GM19023 (cell line): ENCODE measurements at regions not wholly inside any gene's neighbourhood (a gene's known extent, or its start where the extent isn't known, plus 50 kb on each side); places are given as distances from the start of the nearest gene placed in this dataset.

Experiments used
- ATAC-seq: cut with Tn5 transposase; IDR thresholded peaks from one replicate; pipeline ENCODE4 v1.9.1; 2021; ENCODE audit warnings: mild to moderate bottlenecking, moderate library complexity; ENCODE audit not compliant: unreplicated experiment

DNA sequence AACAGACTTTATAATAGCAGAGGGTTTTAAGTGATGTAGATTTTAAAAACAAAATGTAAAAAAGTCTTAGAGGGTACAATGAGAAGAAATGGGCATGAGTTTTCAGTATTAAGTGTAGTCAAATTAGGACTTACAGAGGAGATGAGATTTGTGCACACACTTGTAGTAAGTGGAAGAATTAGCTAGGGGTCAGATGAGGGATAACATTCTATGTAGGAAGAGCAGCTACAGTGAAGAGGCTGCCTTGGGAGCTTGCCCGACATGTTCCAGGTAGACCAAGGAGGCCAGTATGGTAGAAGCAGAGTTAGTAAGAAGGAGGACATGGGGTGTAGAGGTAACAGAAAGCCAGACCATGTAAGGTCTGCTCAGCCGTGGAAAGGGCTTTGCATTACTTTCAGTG, 189.2 kb upstream of the DSEL start:
- ATAC-seq = no peak

DNA sequence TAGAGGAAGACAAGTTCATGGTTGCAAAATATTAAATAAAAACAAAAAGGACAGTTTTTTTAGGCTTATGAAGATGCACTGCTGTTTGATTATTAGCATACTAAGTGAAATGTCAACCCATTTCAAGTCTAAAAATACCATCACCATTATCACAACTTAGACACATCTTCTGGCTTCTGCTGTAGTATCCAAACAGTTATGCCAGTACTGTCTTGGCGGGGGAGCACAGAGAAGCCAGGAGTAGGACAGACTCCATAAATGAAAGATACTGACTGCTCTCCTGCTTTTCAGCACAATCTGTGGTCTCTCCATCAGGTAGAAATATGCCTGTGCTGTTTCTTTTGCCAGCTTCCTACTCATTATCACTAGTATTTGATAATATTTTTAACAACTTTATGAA, 179.2 kb upstream of the DSEL start:
- ATAC-seq = no peak

DNA sequence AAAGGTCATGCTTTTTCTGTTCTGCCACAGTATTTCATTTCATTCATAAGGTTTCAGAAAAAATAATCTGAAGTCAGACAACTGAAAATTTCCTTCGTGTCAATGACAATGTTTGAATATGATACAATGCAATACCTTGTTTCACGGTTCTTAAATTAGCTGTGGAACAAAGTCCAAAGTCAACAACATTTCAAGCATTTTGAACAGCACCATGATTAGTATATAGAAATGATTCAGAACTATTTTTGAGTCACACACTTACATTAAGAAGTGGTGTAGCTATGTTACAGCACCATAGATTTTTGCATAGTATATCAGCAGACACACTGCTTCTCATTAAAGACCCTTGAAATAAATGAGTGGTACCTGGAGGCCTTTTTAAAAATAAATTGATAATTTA, 178.3 kb upstream of the DSEL start:
- ATAC-seq = no peak

DNA sequence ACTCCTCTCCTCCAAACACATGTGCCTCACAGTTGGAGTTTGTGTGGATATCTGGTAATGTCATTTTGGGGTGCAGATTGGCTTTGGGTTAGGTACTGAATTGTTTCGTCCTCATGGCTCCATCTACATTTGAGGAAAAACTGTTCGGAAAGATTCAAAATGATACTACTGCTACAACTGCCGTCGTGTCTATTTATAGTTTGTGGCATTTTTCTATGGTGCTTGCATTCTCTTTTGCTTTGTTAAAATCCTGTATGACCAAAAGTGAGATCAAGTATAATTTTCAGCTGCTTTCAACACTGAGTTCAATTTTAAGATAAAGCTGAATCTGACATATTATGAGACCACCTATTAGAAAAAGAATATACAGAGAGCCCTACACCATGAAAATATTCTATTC, 176.3 kb upstream of the DSEL start:
- no peak for ATAC-seq

DNA sequence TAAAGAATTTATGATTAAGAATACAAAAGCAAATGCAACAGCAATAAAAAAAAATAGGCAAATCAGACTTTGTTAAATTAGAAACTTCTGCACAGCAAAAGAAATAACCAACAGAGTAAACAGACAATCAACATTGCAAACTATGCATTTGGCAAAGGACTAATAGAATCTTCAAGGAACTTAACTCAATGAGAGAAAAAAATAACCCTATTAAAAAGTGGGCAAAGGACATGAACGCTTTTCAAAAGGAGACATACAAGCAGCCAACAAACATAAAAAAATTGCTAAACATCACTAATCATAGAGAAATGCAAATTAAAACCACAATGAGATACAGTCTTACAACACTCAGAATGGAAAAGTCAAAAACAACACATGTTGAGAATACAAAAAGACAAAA, 166.0 kb upstream of the DSEL start:
- no peak for ATAC-seq

DNA sequence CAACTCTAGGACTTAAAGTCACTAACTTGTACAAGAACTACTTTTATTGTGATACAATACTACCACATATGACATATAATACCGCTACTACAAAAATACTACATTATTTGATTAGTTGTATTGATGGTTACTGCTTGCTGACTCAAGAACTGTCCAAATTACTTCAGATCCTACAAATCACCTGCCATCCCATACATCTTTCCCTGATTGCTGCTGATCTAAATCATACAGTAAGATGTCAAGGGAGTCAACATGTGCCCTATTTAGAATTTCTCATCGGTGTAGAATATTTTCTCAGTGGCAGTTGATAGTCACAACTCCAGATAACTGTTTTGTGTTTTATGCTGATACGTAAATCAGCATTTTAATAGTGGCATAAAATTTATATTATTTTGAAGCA, 161.0 kb upstream of the DSEL start:
- no peak for ATAC-seq

DNA sequence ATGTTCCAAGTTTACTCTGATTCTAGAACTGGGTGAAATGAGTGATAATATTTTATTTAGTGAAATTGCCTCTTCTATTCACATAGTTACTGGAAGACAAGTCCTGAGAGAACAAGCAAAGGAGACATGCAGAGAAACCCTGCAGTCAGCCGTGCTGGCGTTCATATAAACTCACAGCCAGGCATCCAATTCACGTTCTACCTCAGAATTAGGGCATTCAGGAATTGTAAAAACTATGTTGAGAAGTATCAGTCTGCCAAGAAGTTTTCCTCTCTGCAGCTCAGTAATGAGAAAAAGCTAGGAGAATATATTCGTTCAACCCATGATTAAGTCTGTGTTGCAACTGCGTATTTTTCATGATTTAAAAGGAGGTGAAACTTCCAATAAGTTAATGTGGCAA, 156.2 kb upstream of the DSEL start:
- ATAC-seq = no peak

DNA sequence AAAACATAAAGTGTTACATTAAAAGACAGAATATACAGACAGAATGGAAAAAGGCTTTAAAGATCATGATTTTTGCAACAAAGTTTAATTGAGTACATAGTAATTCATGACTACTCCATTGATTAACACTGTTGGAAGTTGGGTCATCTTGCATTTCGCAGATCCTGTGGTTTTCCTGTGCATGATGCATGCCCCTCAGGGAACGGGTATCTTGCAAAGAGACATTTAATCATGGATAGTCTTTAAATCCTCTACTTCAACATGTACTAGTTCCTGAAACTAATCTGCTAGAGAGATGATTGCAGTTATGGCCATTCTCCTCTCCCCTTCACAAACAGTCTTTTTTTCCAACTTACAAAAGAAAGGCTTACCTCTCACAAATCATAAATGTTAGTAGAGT, 155.6 kb upstream of the DSEL start:
- no peak for ATAC-seq

DNA sequence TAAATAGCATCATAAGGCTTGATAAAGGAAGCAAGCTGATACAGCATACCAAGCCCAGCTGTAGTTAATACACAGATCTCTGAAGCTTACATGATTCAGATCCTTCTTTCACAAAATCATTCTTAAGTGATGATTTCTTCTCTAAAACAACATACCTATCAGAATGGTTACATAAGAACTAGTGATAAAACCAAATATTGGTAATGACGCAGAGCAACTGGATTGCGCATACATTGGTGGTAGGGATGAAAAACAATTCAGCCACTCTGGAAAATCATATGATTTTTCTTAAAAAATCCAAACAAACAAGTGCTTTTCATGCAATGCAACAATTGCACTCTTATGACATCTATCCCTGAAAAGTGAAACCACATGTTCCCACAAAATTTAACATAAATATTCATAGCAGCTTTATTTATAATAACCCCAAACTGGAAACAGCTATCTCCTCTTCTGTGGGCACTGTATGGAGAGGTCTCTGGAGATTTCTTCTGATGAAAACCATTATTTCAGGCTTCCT, 153.6 kb upstream of the DSEL start:
- ATAC-seq = no peak

DNA sequence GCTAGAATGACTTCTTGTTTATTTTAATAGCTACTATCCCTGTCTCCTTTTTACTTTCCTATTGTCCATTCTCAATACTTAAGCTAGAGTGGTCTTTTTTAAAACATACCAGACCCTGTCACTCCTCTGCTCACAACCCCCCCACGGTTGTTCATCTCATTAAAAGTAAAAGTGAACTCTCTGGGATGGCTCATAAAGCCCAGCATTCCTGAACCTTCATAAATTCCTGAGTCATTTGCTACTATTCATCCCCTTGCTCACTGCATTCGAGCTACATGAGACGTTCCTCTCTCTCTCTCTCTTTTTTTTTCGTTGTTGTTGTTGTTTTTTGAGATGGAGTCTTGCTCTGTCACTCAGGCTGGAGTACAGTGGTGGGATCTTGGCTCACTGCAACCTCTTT, 148.7 kb upstream of the DSEL start:
- no peak for ATAC-seq

DNA sequence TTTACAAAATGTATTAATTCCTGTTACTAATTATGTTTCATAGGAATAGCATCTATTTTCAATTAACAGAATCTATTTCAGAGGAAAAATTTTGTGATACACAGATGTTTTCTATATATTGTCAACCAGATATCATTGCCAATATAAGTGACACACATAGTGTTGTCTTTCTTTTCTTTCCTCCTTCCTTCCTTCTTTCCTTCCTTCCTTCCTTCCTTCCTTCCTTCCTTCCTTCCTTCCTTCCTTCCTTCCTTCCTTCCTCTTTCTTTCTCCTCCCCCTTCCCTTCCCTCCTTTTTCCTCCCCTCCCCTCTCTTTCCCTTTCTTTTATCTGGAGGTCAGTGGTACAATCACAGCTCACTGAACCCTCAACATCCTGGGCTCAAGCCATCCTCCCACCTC, 146.5 kb upstream of the DSEL start:
- ATAC-seq = no peak

DNA sequence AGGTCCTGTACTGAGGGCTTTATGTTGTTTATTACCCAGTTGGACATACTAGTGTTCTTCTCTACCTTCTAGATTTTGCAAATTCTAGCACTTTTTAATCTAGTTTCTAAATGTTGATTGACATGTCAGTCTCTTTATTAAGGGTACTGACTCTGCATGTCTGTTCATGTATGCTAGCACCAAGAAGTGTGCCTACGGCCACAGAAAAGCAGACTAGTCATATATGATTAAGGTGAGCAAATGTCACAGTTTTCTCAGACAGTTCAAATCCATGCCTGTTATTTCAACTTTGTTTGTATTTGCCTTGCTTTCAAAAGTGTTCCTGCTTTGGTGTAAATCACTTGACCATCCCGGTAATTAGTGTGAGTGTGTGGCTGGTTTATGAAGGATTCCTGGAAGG, 145.0 kb upstream of the DSEL start:
- no peak for ATAC-seq

DNA sequence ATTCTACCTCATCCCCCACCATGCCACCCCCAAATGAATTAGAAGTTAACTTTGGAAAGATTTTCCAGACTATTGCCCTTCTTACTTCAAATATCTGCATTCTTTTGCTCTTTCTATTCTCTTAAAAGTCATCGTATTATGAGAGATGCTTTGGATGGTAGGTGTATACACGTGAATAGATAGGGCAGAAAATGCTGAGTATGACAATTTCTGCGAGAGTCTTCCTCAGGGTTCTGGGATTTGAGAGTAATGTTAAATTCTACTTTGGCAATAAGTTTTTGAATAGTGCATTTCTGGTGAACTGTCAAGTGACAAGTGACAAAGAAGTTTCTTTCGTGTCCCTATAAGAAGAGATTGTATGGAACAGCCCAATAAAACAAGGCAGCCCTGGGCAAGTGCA, 137.6 kb upstream of the DSEL start:
- no peak for ATAC-seq

DNA sequence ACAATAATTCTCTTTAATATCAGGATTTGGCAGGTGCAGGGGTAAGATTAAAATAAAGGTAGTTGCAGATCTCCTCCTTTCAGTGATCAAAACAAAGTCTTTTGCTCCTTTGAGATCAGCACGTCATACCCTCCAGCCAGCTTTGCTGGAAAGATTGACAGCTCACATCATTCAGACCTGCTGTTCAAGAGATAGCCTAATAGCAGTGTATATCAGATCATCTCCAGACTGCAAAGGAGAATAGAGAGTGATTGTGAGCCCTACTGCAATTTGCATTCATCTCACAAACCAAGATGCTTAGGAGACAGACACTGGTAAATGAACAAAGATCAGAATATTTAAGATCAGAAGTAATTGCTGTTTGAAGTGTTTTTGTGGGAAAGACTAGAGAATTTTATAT, 135.8 kb upstream of the DSEL start:
- no peak for ATAC-seq

DNA sequence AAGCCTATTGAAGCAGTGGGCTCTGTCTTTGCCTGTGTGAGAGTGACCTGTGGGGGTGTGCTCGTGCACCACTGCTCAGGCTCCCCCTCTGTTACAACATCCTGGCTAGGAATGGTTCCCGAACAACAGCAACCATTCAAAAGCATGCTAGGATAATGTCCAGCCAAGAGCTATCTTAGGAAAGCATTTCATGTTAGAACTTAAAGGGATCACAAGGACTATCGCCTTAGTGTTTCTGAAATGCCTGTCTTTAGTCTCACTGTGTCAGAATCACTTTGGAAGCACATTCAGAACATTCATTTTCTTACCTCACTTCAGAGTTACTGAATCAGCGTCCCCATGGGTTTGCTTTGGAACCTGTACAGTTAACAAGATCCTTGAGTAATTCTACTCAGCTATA, 134.9 kb upstream of the DSEL start:
- no peak for ATAC-seq

DNA sequence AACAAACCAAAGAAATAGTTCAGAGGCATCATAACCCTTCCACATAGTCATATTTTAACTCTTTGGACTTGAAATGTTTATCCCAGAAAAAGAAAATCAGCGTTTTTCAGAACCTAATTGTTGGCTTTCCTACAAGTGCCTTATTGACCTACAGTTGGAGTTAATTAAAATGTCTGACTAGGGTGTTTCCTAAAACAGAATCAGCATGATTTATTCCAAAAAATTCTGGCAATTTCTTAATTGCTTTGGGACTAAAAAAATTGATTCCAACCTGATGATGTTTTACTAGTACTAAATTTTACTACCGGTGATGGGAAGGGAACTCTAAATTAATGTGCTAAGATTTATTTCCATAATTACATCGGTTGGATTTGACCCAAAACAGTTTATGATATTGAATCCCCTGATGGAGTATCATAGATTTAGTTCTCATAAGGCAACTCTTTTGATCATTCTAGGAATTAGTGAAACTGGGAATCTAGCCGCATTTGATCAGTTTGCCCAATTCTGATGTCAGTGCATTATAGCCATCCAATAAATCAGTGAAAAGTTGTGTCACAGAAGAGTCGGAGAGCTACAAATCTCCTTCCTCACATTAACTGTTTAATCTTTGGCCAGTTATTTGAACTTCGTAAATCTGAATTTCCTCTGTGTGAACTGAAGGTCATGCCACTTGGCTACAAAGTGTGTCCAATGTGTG, 134.3 kb upstream of the DSEL start:
- ATAC-seq = no peak

DNA sequence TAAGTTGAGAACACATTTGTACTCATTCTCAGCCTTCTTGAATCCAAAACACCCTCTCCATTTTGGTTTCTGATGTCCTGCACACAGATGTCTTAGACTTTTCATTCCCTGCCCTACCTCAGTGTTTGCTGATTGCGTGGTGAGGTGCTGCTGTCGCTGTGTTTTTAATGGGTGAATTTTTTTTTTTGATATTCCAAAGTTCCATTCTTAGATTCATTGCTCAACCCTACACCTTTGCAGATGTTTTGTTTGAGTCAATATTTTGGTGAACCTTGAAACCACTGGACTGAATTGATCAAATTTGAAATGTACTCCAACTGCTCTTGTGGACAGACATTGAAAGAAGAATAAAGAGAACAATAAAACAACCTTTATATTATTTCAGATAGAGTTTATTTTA, 130.4 kb upstream of the DSEL start:
- no peak for ATAC-seq

DNA sequence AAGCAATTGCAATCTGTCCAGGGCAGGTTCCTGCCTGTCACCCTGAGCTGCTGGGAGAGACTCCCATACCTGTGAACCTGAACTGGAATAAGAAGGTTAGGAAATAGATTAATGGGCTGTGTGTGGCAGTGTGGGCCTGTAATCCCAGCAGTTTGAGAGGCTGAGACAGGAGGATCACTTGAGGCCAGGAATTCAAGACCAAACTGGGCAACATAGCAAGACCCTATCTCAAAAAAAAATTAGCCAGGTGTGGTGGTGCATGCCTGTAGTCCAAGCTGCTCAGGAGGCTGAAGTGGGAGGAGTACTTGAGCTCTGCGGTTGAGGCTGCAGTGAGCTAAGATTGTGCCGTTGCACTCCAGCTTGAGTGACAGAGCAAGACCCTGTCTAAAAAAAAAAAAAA, 127.7 kb upstream of the DSEL start:
- no peak for ATAC-seq

DNA sequence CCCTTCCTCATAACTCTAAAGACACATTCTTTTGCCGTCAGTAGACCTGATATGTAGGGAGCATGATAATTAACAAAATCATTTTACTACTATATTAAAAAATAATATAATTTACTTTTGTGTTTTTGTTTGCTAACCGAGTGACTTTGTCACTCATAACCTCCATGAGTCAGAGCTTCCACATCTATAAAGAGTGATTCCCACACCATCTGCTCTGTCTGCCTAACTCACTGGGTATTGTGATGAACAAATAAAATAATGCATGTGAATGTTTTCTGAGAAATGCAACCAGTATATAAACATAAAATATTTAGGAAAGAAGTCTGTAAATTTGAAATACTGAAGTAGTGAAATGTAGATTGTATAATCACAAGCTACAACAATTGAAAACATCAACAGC, 123.4 kb upstream of the DSEL start:
- ATAC-seq = no peak

DNA sequence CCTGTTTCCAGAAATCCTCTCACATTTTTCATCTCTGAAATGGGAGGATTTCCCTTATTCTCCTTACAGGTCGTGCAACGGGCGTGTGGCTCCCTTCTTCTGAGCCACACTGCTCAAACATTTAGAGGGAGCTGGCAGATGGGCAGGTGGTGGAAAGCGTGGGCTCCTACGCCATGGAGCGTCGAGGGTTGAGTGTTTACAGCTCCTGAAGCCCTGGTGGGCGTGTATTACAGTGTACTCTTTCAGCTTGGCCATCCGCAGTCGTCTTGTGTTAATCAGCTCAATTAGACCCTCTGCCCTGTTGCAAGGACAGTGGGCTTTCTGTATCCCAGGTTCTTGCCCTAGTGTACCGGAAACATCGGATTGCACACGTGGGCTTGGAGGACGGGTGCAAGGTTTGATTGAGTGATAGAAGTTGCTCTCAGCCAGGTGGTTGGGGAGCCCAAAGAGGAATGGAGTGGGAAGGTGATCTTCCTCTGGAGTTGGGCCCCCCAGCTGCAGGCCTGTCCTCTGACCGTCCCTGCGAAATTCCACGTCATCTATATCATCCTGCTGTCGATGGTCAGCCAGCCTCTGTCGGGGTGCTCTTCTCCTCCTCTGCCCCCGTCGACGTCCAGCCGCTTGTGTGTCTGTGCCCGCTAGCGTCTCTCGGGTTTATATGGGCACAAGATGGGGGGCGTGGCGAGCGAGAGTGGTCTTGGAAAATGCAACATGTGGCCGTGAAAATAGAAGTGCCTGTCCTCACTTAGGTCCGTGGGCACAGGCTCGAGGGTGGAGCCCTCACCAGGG, 120.3 kb upstream of the DSEL start:
- ATAC-seq = no peak

DNA sequence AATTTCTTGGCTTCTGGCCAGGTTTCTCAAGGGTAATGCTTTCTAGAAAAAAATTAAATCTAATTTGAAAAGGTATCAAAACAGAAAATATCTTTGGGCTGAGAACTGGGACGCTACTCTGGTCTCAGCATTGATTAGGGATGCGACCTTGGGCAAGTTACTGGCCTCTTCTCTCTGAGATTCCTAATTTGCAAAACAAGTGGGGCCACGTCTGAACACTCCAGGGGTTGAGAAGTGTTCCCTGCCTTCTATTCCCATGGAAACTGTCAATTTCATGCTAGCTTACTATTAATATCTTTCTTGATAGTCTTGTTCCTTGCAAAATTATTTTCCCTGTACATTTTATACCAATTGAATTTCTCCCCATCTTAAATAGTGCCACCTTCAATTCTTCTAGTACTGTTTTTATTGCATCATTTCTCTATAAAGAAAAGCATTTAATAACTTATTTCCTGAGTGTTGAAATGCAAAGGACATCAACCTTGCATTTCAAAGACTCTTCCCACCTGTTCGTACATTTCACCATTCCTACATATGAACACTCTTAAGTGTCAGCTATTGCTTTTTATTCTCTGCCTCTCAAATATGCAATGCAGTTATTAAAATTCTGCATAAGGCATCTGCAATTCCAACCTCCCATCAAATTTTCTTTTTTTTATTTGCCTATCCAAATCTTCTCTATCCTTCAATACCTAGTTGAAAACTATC, 118.3 kb upstream of the DSEL start:
- ATAC-seq = no peak

DNA sequence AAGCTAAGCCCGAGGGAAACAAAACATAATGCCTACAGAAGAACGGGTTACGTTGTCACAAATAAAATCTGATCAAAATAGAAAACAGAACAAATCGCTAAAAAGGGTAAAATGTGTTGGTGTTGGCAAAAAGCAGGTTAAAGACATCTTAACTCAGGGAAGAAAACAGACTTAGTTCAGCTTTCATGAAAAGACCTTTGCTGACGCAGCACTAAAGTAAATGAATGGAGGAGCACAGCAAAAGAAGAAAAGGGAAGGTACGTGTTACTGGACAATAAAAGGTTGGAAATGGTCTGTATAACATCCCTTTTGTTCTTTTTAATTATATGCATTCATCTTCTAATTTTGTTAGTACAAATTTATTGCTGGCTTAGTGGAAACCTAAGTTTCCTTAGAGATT, 117.4 kb upstream of the DSEL start:
- ATAC-seq = no peak
